ENCODE measurements at regions not wholly inside any gene's neighbourhood (a gene's known extent, or its start where the extent isn't known, plus 50 kb on each side); places are given as distances from the start of the nearest gene placed in this dataset.

DNA sequence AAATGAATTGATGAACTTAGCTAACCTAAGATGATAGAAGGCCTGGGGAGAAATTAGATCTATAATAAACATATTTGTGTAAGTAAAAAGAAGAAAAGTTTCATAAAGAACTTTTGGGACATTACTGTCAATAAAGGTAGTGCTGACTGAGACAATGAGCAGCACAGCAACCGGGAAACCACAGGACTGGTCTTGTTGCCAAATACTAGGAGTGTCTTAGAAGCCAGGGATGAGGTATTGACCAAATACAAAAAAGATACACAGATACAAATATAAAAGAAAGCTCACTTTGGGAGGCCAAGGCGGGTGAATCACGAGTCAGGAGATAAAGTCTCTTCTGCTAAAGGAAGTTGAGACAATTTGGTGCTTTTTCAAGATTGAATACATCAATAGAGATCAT is 362.4 kb upstream of the ZNF385D start:
- TF ChIP-seq, protein P1, sequence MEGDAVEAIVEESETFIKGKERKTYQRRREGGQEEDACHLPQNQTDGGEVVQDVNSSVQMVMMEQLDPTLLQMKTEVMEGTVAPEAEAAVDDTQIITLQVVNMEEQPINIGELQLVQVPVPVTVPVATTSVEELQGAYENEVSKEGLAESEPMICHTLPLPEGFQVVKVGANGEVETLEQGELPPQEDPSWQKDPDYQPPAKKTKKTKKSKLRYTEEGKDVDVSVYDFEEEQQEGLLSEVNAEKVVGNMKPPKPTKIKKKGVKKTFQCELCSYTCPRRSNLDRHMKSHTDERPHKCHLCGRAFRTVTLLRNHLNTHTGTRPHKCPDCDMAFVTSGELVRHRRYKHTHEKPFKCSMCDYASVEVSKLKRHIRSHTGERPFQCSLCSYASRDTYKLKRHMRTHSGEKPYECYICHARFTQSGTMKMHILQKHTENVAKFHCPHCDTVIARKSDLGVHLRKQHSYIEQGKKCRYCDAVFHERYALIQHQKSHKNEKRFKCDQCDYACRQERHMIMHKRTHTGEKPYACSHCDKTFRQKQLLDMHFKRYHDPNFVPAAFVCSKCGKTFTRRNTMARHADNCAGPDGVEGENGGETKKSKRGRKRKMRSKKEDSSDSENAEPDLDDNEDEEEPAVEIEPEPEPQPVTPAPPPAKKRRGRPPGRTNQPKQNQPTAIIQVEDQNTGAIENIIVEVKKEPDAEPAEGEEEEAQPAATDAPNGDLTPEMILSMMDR (IDR thresholded peaks at IDR 0.05): no peak
- TF ChIP-seq EP300 (IDR thresholded peaks at IDR 0.05): no peak

All from stomach (tissue), 4 donors.